Liver (tissue), 8 donors: ENCODE measurements at regions not wholly inside any gene's neighbourhood (a gene's known extent, or its start where the extent isn't known, plus 50 kb on each side); places are given as distances from the start of the nearest gene placed in this dataset.

ENCODE experiments used
- DNase-seq: peaks from one replicate; pipeline ENCODE4 v3.0.0-alpha.2; 2017; ENCODE audit warnings: low spot score
- H3K27ac ChIP-seq, 2 donors: one replicate each; pipeline ENCODE4 v1.7.0; 2013; ENCODE audit warnings: inconsistent platforms in 2 of 2, low read length in 2 of 2, control low read depth in 1 of 2, low read depth in 1 of 2, mild to moderate bottlenecking in 1 of 2
- H3K27me3 ChIP-seq, 4 donors: one replicate each; pipeline versions ENCODE4 v1.6.1 to v1.7.0; 2013; ENCODE audit warnings: low read length in 3 of 4, inconsistent platforms in 1 of 4, mild to moderate bottlenecking in 1 of 4, moderate library complexity in 1 of 4; ENCODE audit not compliant: control insufficient read depth in 4 of 4, insufficient read depth in 4 of 4
- H3K36me3 ChIP-seq, 4 donors: one replicate each; pipeline versions ENCODE4 v1.6.1 to v1.7.0; 2013; ENCODE audit warnings: low read length in 3 of 4, mild to moderate bottlenecking in 3 of 4, low read depth in 1 of 4, moderate library complexity in 1 of 4; ENCODE audit not compliant: control insufficient read depth in 4 of 4, insufficient read depth in 3 of 4
- H3K4me1 ChIP-seq, 4 donors: one replicate each; pipeline versions ENCODE4 v1.6.1 to v1.7.0; 2013; ENCODE audit warnings: low read length in 3 of 4, mild to moderate bottlenecking in 3 of 4, moderate library complexity in 1 of 4; ENCODE audit not compliant: control insufficient read depth in 4 of 4, insufficient read depth in 4 of 4
- H3K4me3 ChIP-seq, 3 donors: one replicate each; pipeline versions ENCODE4 v1.6.1 to v1.7.0; 2013; ENCODE audit warnings: low read length in 3 of 3, control low read depth in 1 of 3, low read depth in 1 of 3, mild to moderate bottlenecking in 1 of 3
- H3K9ac ChIP-seq, 2 donors: one replicate each; pipeline ENCODE4 v1.7.0; 2013; ENCODE audit warnings: low read length in 2 of 2, mild to moderate bottlenecking in 2 of 2, moderate library complexity in 2 of 2, control low read depth in 1 of 2, low read depth in 1 of 2
- H3K9me3 ChIP-seq, 4 donors: one replicate each; pipeline versions ENCODE4 v1.6.1 to v1.7.0; 2013; ENCODE audit warnings: low read length in 3 of 4; ENCODE audit not compliant: control insufficient read depth in 4 of 4
- EGR1 ChIP-seq, 2 donors: IDR thresholded peaks; 2 replicates each; pipeline ENCODE4 v1.6.1; 2016 to 2018; ENCODE audit warnings: antibody characterized with exemption in 2 of 2, low read depth in 2 of 2
- HNF4A ChIP-seq, 2 donors: conservative IDR thresholded peaks; 2 replicates each; pipeline ENCODE4 v1.6.1; 2016; ENCODE audit warnings: antibody characterized with exemption in 2 of 2, mild to moderate bottlenecking in 2 of 2
- HNF4G ChIP-seq: IDR thresholded peaks from 2 replicates; pipeline ENCODE4 v1.6.1; 2016; ENCODE audit warnings: antibody characterized with exemption
- JUND ChIP-seq, 2 donors: IDR thresholded peaks; 2 replicates each; pipeline ENCODE4 v1.6.1; 2016; ENCODE audit warnings: antibody characterized with exemption in 2 of 2
- NR2F2 ChIP-seq: IDR thresholded peaks from 2 replicates; pipeline ENCODE4 v1.6.1; 2016; ENCODE audit warnings: antibody characterized with exemption
- RAD21 ChIP-seq, 2 donors: IDR thresholded peaks; 2 replicates each; pipeline ENCODE4 v1.6.1; 2016; ENCODE audit warnings: antibody characterized with exemption in 2 of 2, mild to moderate bottlenecking in 2 of 2
- SP1 ChIP-seq: IDR thresholded peaks from 2 replicates; pipeline ENCODE4 v1.6.1; 2018; ENCODE audit warnings: antibody characterized with exemption, mild to moderate bottlenecking
- YY1 ChIP-seq: IDR thresholded peaks from 2 replicates; pipeline ENCODE4 v1.6.1; 2016; ENCODE audit warnings: antibody characterized with exemption, mild to moderate bottlenecking
- WGBS: extraction: QIAGEN DNeasy Blood & Tissue Kit; methylation state at CpG from one replicate; pipeline ENCODE4 v1.1.7; 2013; 5-methylcytosine and 5-hydroxymethylcytosine counted together
- TF ChIP-seq, protein P1 (sequence below): IDR thresholded peaks from 2 replicates; pipeline ENCODE4 v1.6.1; 2016; ENCODE audit warnings: antibody characterized with exemption, mild to moderate bottlenecking
- TF ChIP-seq, protein P2 (sequence below): IDR thresholded peaks from 2 replicates; pipeline ENCODE4 v1.6.1; 2016; ENCODE audit warnings: antibody characterized with exemption
- TF ChIP-seq, protein P3 (sequence below): IDR thresholded peaks from 2 replicates; pipeline ENCODE4 v1.6.1; 2016; ENCODE audit warnings: antibody characterized with exemption
- TF ChIP-seq, protein P4 (sequence below): fragments of 150-350 bp; IDR thresholded peaks from 2 replicates; pipeline ENCODE4 v1.5.1; 2017; ENCODE audit warnings: improper control_type of control experiment, low read depth, low read length; ENCODE audit not compliant: missing input control
- donor health status: healthy.
- donor health status: healthy.
- donor health status: healthy.
- donor health status: healthy.
- donor health status: healthy.

DNA sequence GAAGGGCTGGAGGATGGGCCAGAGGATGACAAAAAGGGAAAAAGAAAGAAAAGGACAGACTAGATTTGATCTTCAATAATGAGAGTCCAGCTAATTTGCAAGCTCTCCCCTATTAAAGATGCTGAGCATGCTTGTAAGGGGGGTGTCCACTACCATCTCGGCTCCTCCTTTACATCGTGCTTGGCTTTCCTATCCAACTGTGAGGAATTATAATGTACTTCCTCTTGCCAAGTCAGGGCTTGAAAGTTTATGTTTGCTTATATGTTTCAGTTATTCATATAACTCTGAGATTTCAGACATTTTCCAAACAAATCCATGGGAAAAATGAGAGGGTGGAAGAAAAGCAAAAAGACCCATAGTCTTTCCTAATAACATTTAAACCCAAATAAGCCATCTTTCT lies 387.1 kb downstream of the METTL15 start (continued):
- TF ChIP-seq, protein P1, sequence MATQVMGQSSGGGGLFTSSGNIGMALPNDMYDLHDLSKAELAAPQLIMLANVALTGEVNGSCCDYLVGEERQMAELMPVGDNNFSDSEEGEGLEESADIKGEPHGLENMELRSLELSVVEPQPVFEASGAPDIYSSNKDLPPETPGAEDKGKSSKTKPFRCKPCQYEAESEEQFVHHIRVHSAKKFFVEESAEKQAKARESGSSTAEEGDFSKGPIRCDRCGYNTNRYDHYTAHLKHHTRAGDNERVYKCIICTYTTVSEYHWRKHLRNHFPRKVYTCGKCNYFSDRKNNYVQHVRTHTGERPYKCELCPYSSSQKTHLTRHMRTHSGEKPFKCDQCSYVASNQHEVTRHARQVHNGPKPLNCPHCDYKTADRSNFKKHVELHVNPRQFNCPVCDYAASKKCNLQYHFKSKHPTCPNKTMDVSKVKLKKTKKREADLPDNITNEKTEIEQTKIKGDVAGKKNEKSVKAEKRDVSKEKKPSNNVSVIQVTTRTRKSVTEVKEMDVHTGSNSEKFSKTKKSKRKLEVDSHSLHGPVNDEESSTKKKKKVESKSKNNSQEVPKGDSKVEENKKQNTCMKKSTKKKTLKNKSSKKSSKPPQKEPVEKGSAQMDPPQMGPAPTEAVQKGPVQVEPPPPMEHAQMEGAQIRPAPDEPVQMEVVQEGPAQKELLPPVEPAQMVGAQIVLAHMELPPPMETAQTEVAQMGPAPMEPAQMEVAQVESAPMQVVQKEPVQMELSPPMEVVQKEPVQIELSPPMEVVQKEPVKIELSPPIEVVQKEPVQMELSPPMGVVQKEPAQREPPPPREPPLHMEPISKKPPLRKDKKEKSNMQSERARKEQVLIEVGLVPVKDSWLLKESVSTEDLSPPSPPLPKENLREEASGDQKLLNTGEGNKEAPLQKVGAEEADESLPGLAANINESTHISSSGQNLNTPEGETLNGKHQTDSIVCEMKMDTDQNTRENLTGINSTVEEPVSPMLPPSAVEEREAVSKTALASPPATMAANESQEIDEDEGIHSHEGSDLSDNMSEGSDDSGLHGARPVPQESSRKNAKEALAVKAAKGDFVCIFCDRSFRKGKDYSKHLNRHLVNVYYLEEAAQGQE, result no peak

DNA sequence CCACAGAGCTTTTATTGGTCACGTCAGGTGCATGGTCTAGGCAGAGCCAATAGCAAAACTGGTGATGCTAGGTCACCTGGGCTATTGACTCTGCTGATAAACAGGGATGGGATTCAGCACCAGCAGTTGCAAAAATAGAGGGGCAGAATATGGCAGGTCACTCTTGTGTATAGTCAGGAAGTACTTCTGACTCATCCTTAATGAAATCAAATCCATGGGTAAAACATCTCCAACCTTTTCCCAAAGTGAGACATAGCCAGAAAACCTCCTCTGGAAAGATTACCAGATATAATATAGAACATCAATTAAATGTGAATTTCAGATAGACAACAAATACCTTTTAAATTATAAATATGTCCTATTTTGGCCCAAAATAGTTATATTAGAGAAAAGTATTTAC lies 383.2 kb downstream of the METTL15 start:
- DNase-seq, result no peak
- Histone ChIP-seq H3K4me1 (no peaks in the 10 kb centered on the region), H3K9ac (no peak overlapping the region), H3K27ac (no peak overlapping the region), H3K36me3 (no peaks in the 10 kb centered on the region), H3K9me3 (no peaks in the 10 kb centered on the region), H3K27me3 (no peaks in the 10 kb centered on the region), H3K4me3 (no peak overlapping the region)
- 92% methylated on average over 1 of the region's 1 CpG for WGBS
- TF ChIP-seq JUND (IDR thresholded peaks at IDR 0.05) (no peak), SP1 (no peak)

DNA sequence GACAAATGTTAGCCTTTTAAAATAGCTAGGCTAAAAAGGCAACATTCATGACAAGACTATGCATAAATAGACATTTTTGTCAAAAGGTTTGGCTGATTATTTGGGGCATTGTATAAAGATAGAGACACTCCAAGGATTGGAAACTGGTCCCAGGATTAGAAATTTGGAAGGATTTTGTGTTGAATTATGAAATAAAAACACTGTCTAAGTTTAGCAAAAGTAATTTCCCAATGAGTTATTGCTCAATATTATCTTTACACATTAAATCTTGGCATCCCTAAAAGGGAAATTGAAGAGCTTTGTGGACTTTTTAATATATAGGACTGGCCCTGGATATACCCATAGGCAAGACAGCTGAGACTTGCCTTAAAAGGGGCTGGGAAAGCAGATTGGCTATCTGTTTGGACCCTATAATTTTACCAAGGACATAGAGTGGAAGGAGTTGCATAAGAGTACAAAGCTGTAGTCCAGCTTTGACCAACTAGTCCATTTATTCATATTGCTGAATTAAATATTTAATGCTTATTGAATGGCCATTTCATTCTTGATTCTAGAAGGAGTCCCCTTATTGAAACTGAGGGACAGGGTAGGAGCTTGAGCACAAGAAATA lies 382.7 kb downstream of the METTL15 start:
- no peaks in the 10 kb centered on the region for H3K27me3 ChIP-seq
- H3K9ac ChIP-seq, result no peak overlapping the region
- H3K36me3 ChIP-seq, result no peaks in the 10 kb centered on the region
- H3K4me1 ChIP-seq, result no peaks in the 10 kb centered on the region
- DNase-seq, result no peak
- no peaks in the 10 kb centered on the region for H3K9me3 ChIP-seq
- TF ChIP-seq YY1, result no peak
- TF ChIP-seq, protein P2, sequence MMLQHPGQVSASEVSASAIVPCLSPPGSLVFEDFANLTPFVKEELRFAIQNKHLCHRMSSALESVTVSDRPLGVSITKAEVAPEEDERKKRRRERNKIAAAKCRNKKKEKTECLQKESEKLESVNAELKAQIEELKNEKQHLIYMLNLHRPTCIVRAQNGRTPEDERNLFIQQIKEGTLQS, result no peak
- no peak overlapping the region for H3K4me3 ChIP-seq
- no peak overlapping the region for H3K27ac ChIP-seq

DNA sequence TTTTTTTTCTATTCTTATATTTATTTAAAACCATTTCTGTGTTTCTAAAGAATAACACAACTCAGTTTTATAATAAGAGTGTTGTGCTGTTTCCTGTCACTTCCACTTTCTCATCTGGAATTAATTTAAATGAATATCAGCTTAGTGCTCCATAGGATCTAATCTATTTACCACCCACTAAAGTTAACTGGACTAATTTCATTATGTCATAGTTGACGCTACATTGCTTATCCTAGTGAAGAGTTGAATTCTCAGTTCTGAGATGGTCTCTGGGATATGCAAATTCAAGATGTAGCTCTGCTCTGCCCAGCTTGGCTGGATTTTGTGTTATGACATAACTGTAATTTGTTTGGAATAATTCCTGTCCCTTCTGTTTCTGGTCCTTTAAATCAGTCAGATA lies 380.1 kb downstream of the METTL15 start:
- Histone ChIP-seq H3K9me3 (no peaks in the 10 kb centered on the region), H3K36me3 (no peaks in the 10 kb centered on the region), H3K4me3 (no peak overlapping the region), H3K27ac (no peak overlapping the region), H3K4me1 (no peaks in the 10 kb centered on the region), H3K27me3 (no peaks in the 10 kb centered on the region), H3K9ac (no peak overlapping the region)
- WGBS, result 46% methylated on average over 1 of the region's 1 CpG
- TF ChIP-seq EGR1 (IDR thresholded peaks at IDR 0.05; ENCODE audit: low read depth in 2 of 2) (no peak), HNF4A (conservative IDR thresholded peaks at IDR 0.05) (no peak), HNF4G (no peak), RAD21 (IDR thresholded peaks at IDR 0.05) (no peak), NR2F2 (no peak)
- TF ChIP-seq, protein P3, sequence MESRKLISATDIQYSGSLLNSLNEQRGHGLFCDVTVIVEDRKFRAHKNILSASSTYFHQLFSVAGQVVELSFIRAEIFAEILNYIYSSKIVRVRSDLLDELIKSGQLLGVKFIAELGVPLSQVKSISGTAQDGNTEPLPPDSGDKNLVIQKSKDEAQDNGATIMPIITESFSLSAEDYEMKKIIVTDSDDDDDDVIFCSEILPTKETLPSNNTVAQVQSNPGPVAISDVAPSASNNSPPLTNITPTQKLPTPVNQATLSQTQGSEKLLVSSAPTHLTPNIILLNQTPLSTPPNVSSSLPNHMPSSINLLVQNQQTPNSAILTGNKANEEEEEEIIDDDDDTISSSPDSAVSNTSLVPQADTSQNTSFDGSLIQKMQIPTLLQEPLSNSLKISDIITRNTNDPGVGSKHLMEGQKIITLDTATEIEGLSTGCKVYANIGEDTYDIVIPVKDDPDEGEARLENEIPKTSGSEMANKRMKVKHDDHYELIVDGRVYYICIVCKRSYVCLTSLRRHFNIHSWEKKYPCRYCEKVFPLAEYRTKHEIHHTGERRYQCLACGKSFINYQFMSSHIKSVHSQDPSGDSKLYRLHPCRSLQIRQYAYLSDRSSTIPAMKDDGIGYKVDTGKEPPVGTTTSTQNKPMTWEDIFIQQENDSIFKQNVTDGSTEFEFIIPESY, result no peak
- TF ChIP-seq, protein P4, sequence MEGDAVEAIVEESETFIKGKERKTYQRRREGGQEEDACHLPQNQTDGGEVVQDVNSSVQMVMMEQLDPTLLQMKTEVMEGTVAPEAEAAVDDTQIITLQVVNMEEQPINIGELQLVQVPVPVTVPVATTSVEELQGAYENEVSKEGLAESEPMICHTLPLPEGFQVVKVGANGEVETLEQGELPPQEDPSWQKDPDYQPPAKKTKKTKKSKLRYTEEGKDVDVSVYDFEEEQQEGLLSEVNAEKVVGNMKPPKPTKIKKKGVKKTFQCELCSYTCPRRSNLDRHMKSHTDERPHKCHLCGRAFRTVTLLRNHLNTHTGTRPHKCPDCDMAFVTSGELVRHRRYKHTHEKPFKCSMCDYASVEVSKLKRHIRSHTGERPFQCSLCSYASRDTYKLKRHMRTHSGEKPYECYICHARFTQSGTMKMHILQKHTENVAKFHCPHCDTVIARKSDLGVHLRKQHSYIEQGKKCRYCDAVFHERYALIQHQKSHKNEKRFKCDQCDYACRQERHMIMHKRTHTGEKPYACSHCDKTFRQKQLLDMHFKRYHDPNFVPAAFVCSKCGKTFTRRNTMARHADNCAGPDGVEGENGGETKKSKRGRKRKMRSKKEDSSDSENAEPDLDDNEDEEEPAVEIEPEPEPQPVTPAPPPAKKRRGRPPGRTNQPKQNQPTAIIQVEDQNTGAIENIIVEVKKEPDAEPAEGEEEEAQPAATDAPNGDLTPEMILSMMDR, result no peak
- TF ChIP-seq, protein P1, result no peak
- DNase-seq, result no peak
